ENCODE measurements at regions not wholly inside any gene's neighbourhood (a gene's known extent, or its start where the extent isn't known, plus 50 kb on each side); places are given as distances from the start of the nearest gene placed in this dataset.

GRCh38 chr15:98075441-98075840 lies 114.9 kb downstream of the ARRDC4 start:
- no peak for TF ChIP-seq CTCF (IDR thresholded peaks at IDR 0.05; ENCODE audit: low read length)
- no peak for TF ChIP-seq EZH2 (IDR thresholded peaks at IDR 0.05; ENCODE audit: borderline replicate concordance, low read length)
